Effector CD8-positive, alpha-beta T cell (primary cell): ENCODE measurements at regions not wholly inside any gene's neighbourhood (a gene's known extent, or its start where the extent isn't known, plus 50 kb on each side); places are given as distances from the start of the nearest gene placed in this dataset.

Source experiments
- DNase-seq: peaks from one replicate; lab custom pipeline; 2025; lab: John Stamatoyannopoulos, UW

GRCh38 chr1:5475572-5475971 lies 516.7 kb downstream of the NPHP4 start:
- no peak for DNase-seq

GRCh38 chr1:5473268-5473667 lies 519.0 kb downstream of the NPHP4 start:
- no peak for DNase-seq

- DNase-seq, result no peak
These were observed 525.7 kb downstream of the NPHP4 start for GRCh38 chr1:5466487-5466886.

- no peak for DNase-seq
These were observed 526.9 kb downstream of the NPHP4 start for GRCh38 chr1:5465281-5465711.

GRCh38 chr1:5464366-5464765 lies 527.9 kb downstream of the NPHP4 start:
- DNase-seq, result no peak

- no peak for DNase-seq
These were observed 531.3 kb downstream of the NPHP4 start for GRCh38 chr1:5460974-5461373.

GRCh38 chr1:5459839-5460610 lies 532.2 kb downstream of the NPHP4 start:
- no peak for DNase-seq

- no peak for DNase-seq
These were observed 534.0 kb downstream of the NPHP4 start for GRCh38 chr1:5458248-5458647.

GRCh38 chr1:5456090-5456811 lies 536.0 kb downstream of the NPHP4 start:
- DNase-seq, result no peak

GRCh38 chr1:5455651-5456050 lies 536.6 kb downstream of the NPHP4 start:
- DNase-seq, result no peak

- DNase-seq, result no peak
These were observed 537.2 kb downstream of the NPHP4 start for GRCh38 chr1:5455056-5455455.

- DNase-seq, result no peak
These were observed 538.9 kb downstream of the NPHP4 start for GRCh38 chr1:5453347-5453746.

- no peak for DNase-seq
These were observed 540.6 kb downstream of the NPHP4 start for GRCh38 chr1:5451671-5452070.

GRCh38 chr1:5448486-5448885 lies 543.7 kb downstream of the NPHP4 start:
- DNase-seq, result no peak

- no peak for DNase-seq
These were observed 544.7 kb downstream of the NPHP4 start for GRCh38 chr1:5447503-5447960.

- DNase-seq, result no peak
These were observed 547.8 kb downstream of the NPHP4 start for GRCh38 chr1:5444396-5444795.

- DNase-seq, result no peak
These were observed 555.4 kb downstream of the NPHP4 start for GRCh38 chr1:5436808-5437207.

GRCh38 chr1:5435414-5435813 lies 556.8 kb downstream of the NPHP4 start:
- DNase-seq, result no peak

- DNase-seq, result no peak
These were observed 559.8 kb downstream of the NPHP4 start for GRCh38 chr1:5432436-5432835.

- DNase-seq, result no peak
These were observed 561.1 kb downstream of the NPHP4 start for GRCh38 chr1:5430911-5431697.

- DNase-seq, result no peak
These were observed 562.1 kb downstream of the NPHP4 start for GRCh38 chr1:5430136-5430535.

- DNase-seq, result no peak
These were observed 563.9 kb downstream of the NPHP4 start for GRCh38 chr1:5428351-5428750.
